ENCODE measurements at regions not wholly inside any gene's neighbourhood (a gene's known extent, or its start where the extent isn't known, plus 50 kb on each side); places are given as distances from the start of the nearest gene placed in this dataset.

- TF ChIP-seq CTCF (IDR thresholded peaks at IDR 0.05; ENCODE audit: insufficient read depth, low read length): no peak
- TF ChIP-seq GABPA (IDR thresholded peaks at IDR 0.05; ENCODE audit: low read depth): no peak
- no peak for TF ChIP-seq POLR2AphosphoS5 (IDR thresholded peaks at IDR 0.05; ENCODE audit: low read depth)
These were observed 247.8 kb upstream of the PLPP4 start for GRCh38 chr10:120209124-120209762.

Data from HL-60 (cell line).